Left renal cortex interstitium (tissue), 4 donors: ENCODE measurements at regions not wholly inside any gene's neighbourhood (a gene's known extent, or its start where the extent isn't known, plus 50 kb on each side); places are given as distances from the start of the nearest gene placed in this dataset.
"Not testable (repeated sequence)": the region's sequence is repeated elsewhere in the genome, so short reads cannot be mapped to it uniquely, and the experiment has no call there.

ENCODE experiments used
- DNase-seq, 4 donors: peaks; one replicate each; pipeline ENCODE4 v3.0.0-alpha.2; 2013; ENCODE audit warnings: low read depth in 4 of 4, low spot score in 2 of 4, missing footprints in 1 of 4

DNA sequence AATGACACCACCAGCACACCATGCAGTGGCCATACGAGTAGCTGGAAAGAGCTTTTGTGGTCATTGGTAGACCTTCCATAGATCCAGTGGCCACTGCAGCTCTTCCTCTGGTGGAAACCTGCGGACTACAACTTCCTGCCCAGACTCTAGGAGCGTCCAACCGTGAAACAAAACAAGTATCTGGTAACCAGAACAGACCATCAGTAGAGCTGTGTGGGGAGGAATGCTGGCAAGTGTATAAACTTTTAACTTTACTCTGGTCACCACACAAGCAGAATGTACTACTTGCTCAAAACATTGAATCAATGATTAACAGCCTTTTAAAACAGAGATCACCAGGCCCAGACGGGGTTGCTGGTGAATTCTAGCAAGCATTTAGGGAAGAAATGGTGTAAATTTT is 154.7 kb upstream of the DGKB start:
- no peak for DNase-seq

DNA sequence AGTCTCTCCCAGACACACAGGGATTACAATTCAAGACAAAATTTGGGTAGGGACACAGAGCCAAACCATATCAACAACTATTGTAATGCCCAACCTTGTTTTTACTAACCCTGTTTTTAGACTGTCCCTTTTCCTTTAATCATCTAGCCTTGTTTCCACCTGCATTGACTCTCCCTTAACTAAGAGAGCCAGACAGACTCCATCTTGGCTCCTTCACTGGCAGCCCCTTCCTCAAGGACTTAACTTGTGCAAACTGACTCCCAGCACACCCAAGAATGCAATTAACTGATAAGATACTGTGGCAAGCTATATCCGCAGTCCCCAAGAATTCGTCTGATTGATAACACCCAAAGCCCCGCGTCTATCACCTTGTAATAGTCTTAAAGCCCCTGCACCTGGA is 151.8 kb upstream of the DGKB start:
- not testable (repeated sequence) for DNase-seq

DNA sequence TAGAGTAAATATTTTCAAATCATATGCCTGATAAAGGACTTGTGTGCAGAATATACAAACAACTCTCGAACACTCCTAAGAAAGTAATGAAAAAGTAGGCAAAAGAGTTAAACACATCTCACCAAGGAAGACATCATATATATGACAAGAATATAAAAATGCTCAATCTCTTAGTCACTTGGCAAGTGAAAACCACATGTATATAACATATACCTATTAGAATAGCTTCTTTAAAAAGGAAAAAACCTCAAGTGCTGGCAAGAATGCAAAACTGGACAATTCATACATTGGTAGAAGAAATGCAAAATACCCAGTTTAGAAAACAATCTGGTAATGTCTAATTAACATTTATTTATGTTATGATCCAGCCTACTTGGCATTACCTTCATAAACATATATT is 146.6 kb upstream of the DGKB start:
- no peak for DNase-seq

DNA sequence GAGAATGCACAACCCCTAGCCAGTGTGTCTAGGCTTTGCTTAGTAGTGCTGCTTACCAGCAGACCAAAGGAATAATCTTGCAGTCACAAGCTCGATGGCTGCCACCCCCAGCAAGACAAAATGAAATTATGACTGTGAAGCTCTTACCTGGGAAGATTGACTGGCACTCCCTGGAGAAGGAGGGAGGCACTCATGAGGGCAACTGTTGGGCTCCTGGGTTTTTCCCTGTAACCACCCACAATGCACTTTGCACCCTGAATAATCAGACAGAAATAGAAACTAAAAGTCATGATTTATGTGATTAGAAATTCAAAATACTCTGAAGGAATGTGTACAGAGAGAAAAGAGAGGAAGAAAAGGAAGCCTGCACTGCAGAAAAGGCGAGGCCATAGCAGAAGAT is 144.3 kb upstream of the DGKB start:
- no peak for DNase-seq

DNA sequence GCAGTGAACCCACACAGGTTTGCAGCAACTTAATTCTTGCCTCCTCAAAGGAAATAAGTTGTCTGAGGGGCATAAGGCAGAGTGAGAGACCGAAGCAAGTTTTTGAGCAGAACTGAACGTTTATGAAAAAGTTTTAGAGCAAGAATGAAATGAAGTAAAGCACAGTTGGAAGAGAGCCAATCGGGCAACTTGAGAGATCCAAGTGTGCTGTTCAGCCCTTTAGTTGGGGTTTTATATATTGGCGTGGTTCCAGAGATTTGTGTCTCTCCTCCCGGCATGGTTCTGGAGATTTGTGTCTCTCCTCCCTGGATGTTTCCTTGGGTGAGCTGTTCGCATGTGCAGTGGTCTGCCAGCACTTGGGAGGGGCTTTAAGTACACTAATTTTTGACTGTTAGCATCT is 141.4 kb upstream of the DGKB start:
- no peak for DNase-seq

DNA sequence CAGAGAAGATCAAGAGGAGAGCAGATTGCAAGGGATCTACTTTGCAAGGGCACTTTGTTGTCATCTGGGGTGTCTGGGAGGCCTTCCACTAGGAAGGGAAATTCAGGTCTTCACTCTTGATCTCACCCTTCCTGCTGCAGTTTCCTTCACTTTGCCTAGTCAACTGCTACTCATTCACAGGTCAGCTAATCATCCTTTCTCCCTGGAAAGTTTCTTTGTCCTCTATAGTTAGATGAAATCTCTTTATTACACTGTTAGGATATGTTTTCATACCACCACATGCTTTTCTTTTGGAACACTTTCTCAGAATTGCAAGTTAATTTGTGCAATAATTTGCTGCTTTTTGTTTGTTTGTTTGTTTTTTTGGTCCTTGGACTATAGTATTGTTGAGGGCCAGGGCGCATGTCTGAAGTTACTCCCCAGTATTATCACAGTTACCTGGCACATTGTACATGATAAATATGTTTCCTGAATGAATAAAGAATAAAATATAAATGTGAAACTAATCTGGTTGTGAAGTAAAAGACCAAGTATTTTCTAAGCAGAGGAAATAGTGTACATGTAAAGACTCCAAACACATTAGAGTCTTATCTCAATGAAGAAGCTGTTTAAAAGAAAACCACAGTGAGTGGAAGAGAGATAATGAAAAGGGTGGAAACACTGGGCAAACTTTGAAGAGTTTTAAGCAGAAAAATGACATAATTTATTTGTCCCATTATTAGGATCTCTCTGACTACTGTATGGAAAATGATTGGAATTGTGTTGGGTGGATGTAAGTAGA is 139.9 kb upstream of the DGKB start:
- no peak for DNase-seq

DNA sequence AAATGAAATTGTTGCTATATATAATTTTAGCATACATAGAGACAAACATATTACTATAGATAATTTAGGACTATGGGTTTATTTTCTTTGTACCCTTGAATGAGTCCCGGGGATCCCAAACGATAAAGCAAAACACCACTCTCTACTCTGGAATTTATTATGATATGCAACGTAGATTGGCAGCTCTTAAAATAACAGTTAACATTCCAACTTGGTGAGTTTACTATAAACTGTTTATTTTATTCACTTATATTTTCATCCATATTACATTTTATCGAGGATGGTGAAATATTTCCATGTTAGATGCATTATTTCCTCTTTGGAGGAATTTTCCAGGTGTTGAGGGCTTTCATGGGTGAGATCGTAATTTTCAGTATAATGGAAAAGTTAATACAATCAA is 138.7 kb upstream of the DGKB start:
- DNase-seq: no peak

DNA sequence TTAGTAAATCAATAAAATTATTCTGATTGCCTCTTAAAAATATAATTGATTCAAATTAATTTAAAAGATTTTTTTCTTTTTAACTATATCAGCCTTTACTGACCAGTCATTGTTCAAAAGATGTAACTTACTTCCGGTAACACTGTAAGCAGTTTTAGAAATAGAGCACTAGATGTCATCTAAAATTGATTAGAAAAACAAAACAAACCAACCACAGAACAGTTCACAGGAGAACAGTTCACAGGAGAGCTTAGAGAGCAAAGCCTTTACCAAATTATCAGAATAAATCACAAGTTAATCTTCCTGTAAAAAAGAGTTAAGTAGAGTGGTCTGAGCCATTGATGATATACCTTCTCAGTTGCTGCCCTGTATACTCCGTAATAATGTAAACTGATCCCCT is 133.3 kb upstream of the DGKB start:
- no peak for DNase-seq

DNA sequence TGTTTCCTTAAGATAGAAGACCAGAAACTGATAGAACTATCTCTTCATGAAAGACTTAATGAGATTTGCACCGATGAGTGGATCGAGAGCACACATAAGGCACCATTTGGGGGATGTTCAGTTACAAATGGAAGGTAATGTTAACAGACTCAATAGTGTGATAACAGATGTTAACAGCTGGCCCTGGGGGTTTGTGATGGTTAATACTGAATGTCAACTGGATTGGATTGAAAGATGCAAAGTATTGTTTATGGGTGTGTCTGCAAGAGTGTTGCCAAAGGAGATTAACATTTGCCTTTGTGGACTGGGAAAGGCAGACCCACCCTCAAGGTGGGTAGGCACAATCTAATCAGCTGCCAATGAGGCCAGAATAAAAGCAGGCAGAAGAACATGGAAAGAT is 130.5 kb upstream of the DGKB start:
- no peak for DNase-seq

DNA sequence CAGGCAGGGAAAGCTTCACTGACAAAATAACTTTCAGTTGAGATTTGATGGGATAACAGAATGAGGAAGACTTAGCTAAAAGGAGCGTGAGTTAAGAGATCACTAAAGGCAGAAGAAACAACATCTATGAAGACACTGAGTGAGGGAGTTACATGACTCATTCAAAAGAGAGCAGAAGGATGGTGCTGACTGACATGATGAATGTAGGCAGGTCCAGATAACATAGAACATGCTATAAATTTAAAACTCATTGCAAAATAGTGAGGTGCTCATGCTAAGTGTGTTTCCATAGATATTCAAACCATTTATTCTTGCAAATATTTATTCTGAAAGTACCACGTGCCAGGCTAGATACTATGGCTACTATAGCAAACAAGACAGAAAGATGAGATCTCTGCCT is 116.4 kb upstream of the DGKB start:
- no peak for DNase-seq

DNA sequence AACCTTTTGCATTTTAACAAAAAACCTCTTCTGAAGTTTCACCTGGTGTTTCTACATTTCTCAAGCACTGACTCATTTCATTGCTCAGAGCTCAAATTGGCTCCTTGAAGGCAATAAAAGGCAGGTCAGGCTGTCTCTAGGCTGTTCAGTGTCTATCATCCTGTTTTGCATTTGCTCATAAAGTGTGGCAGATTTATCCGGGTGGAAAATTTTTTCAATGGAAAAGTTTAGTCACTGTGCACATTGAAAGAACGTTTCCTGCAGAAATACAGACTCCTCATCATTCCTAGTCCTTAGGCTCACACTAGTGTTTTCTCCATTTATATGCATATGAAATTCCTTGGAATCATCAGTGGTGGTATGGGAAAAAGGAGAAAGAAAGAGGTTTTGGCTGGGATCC is 114.2 kb upstream of the DGKB start:
- DNase-seq: peak in 1 of 4 donors; percentile 13

DNA sequence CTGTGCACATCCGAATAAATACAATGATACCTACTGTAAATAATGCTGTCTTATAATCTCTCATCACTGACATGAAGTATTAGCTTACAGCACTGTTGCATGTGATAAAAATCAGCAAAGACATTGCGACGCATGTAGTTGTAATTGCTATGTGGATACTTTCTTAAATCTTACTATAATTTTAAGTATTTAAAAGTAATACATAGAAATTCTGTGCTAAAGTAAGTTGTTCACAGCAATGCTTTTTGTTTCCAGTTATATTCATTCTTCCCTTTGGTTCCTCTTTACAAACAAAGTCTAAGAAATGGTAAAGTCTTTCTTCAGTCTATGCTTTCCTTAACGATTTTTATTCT is 113.7 kb upstream of the DGKB start:
- DNase-seq: no peak

DNA sequence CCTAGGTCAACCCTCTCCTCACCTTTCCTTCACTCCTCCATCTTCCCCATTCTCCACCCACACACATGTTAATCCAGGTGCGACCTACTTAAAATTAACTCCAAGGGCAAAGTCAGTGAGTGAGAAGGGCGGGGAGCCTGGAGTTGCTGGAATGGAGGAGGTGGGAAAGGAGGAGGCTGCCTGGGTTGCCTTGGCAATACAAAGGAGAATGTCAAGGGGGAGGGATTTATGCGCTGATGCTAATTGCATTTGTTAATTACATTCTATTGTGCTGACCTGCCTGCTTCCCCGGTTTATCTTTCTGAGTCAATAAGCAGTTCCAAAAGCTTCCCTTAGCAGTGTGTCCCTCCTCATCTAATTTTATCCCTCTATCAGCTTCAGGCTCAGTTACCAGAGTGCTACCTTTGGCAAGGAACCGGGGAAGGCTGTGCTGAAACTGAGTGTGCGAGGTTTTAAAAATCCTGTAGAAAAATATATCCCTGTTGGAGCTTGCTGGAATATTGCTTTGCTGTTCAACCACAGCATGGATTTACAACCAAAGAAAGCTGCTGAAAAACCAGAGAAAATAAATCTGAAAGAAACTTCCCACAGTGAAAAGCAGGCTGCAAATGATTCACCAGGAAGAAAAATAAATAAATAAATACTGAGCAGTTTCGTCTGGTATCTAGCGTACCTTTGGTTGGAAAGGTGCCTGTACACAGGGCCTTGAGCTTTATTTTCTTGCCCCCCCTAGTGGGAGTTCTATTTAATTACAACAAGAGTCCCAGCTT is 113.2 kb upstream of the DGKB start:
- peak; percentile 55 to 79 (median 69) for DNase-seq

DNA sequence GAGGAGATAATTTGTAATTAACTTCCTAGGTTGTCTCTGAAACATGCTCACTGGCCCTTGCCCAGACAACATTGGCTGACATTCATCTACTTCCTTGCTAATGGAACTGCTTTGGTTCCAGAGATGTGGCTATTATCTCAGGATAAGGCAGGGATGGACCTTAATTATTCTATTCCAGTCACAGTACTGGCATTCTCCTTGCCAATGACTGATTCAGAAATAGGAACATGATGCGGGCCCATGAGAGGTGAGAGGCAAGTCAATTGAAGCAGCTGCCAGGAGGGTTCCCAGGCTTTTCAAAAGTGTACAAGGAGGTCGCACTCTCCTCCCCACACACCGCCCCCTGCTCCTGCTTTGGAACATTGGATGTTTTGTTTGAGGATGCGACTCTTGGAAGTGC is 109.6 kb upstream of the DGKB start:
- DNase-seq: no peak

DNA sequence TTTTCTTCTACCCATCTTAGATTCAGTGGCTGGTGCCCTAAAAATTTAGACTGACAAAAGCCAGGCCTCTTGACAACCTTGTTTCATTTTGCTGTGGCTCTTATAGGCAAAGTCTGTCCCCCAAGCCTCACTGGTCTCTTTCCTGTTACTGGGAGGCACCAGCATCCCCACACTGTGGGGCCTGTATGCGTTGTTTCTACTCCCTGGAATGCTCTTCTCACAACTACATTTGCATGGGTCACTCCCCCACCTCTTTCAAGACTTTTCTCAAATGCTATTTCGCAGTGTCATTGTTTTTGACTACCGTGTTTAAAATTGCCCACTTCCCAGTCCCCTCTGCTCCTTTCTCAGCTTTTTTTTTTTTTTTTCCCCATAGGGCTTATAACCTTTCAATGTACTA is 108.7 kb upstream of the DGKB start:
- no peak for DNase-seq

DNA sequence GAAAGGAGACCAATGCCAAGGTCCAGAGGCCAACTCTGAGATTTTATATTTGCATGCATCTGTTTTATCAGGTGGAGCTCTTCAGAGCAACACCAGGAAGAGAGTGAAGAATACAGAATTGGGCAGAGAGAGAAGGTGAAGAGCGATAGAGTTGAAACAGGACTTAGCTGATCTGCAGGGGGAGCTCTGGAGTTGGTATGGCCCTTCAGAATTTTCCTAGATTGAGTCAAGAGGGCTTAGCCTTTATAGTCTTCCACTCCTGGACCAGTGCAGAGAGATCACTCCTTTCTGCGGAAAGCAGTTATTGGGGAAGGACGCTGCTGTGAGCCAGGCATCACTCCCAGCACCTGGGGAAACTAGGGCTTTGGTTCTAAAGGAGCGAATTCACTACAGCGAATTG is 105.0 kb upstream of the DGKB start:
- DNase-seq: no peak

DNA sequence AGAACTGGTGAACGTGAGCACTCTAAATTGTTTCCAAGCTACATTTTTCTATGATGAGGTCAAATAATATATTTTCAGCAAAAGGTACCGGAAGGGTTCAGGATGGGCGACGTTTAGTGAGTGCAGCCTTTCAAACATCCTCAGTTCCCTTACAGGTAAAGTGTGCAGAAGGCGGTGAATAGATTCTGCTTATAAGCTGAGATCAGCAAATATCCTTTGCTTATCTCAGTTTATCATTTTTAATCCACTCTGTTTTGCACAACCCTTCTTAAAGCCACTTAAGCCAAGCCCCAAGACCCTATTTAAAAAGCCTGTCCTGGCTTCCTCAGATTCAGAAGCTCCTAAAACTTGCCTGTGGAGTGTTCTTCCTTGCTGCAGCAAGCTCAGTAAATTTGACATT is 103.1 kb upstream of the DGKB start:
- DNase-seq: no peak

DNA sequence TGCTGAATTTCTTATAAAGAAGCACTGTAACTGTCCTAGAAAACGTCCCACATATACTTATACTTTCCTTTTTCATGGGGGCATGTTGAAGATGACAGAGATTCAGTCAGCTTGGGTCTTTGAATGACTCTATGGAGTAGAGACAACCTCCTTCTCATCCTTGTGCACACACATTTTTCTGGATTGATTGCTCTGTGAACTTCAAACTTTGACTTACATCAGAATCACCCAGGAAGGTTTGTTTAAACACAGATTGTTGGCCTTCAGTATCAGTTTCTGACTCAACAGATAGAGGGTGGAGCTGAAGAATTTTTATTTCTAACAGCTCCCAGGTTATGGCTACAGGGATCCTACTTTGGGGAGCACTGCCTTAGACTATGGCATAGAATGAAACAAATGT is 97.6 kb upstream of the DGKB start:
- DNase-seq: no peak

DNA sequence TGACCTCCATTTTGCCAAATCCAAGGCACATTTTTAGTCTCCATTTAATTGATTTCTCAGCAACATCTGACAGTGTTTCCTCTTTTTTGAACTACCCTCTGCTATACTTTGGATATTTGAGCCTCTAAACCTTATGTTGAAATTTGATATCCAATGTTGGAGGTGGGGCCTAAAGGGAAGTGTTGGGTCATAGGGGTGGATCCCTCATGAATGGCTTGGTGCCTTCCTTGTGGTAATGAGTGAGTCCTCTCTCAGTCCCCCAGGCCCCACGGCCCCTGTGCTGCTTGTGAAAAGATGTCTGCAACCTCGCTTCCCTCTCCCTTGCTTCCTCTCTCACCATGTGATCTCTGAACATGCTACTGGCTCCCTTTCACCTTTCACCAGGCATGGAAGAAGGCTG is 96.8 kb upstream of the DGKB start:
- DNase-seq: no peak

DNA sequence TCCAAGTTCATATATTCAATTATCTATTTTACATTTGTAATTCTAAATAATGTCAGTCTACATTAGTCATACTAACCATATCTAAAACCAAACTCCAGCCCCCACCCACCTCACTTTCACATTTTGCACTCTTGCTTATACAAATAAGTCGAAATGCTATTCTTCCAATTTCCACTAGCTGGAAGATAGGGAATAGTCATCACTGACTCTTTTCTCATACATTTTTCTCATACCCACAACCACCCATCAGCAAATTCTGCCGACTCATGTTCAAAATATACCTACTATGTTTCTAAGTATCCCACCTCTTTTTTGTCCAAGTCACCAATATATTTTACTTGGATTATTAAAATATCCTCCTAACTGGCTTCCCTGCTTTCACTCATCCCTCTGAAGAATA is 93.2 kb upstream of the DGKB start:
- no peak for DNase-seq

DNA sequence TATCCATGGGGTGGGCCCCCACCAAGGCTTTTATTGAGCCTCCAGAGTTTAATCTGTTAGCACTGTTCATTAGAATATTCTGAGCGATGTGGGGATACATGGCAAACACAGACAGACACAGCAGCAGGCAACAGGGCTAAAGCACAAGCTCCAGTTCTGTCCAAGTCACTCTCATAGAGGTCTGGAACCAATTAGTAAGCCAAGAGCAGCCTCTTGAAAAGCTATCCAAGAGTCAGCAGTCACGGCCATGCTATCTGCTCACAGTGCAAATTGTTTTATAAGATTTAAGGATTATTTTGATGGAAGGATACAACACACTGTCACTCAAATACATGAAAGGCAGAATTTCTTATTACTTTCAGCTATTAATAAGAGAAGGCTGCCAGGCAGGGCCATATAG is 86.4 kb upstream of the DGKB start:
- DNase-seq: no peak

DNA sequence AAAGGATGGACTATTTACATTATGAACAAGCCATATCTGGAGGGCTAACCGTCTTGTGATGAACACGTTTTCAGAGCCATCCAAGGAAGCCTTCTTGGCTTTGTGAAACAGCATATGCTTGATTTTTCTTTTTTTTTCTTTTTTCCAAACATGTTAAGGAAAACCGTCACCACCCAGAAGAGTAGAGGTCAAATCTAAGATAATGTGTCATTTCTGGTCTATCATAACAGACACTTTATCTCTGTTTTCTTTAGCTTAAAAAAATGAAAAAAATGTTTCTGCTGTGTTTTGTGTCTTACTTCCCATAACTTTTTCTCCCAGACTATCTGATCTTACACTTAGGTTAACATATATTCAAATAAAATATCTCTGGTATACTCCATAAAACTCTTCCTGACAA is 76.1 kb upstream of the DGKB start:
- no peak for DNase-seq

DNA sequence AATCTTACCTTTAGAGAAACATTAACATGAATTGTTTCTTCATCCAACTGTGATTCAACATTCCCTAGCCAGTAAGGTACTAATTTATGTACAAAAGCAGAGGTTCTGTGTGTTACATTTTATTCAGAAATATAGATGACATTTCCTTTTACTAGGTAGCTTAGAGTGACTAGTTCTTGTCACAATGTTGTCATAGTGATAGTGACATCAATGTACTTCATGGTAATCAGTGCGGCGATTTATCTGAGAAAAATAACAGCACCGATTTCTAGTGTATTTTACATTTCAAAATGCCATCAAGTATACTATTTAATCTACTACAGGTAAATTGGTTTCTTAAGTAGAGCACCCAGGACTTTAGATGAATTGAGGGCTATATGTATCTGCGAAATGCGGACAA is 72.1 kb upstream of the DGKB start:
- no peak for DNase-seq
